ENCODE measurements at regions not wholly inside any gene's neighbourhood (a gene's known extent, or its start where the extent isn't known, plus 50 kb on each side); places are given as distances from the start of the nearest gene placed in this dataset.
"Not testable (repeated sequence)": the region's sequence is repeated elsewhere in the genome, so short reads cannot be mapped to it uniquely, and the experiment has no call there.

DNA sequence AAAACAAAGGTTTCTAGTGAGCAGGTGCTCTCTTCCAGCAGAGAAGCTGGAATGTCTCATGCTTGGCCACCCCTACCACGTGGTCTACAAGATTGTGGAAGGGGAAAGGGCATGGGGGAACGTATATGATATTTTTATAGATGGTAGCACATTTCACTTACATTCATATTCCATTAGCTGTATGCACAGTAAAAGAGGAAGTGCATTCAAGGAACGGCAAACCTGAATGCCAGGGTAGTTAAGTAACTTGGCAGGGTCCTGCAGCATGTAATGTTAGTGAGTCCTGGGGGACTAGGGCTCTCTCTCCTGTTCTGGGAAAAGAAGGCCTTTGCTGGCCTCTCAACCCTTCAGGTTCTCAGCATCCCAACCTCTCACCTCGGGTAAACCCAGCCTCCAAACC, 319.5 kb upstream of the NBPF12 start:
- not testable (repeated sequence) for TF ChIP-seq CTCF, POLR2A (IDR thresholded peaks at IDR 0.05)

All from adrenal gland (tissue), 5 donors.